ENCODE measurements at regions not wholly inside any gene's neighbourhood (a gene's known extent, or its start where the extent isn't known, plus 50 kb on each side); places are given as distances from the start of the nearest gene placed in this dataset.

DNA sequence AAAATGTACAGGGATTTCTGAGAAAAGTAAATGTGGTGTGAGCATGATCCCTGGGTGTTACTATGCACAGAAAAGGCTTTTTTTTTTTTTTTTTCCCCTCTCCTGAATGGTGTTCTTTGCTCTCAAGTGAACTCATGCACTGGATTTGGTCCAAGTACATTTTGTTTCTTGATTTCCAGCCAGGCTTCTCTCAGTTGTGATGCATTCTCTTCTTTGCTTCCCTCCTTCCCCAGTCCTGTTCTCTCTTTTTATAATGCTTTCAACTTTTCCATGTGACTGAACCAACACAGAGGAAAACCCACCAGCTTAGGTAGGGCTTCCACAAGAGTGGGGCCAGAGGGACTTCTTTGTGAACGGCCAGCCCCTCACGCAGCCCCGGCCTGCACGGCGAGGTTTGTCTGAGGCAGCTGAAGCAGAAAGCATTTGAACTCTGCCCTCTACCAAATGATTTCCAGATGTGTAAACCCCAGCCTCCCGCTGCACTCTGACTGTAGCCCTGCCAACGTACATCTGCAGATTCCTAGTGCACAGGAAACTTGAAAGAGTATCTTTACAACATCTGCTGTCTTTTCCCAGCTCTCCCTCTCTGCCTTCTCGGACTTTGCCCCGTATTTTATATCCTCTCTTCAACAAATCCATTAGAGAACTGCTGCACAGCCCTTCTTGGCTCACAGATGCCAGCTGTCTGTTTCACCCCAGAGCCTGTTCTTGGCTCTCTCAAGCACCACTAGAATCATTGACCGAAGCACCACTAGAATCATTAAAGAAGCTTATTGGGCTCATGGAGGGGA, 71.8 kb upstream of the CD180 start:
- no peak for DNase-seq (ENCODE audit: low read depth in 2 of 2)

DNA sequence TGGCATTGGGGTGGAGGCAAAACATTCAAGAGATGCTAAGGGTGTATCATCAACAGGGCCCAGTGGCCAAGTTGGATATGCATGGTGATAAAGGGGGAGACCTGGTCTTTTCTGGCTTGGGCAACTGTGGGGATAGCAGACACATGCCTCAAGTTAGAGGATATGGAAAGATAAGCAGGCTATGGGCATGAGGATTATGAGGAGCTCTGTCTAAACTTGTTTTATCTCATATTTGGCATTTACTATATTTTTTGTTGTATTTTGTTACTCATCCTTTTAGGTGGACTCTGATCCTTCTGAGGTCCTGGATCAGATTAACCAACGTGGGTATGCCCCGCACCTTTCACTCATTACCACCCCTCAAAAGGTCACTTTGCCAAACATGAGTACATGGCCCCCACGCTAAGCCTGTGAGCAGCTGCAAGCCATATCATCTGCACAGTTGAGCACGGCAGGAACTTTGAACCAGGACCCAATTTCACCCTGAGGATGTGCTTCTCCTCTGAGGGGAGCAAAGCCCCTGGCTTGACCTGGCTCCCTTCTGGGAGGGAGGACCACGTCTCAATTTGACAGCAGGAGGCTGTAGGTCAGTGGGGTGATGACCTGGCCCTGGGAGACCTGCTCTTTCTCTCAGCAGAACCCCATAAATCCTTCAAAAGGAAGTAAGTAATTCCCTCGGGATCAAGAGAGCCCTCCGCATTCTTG, 71.1 kb upstream of the CD180 start:
- DNase-seq (ENCODE audit: low read depth in 2 of 2) = no peak

DNA sequence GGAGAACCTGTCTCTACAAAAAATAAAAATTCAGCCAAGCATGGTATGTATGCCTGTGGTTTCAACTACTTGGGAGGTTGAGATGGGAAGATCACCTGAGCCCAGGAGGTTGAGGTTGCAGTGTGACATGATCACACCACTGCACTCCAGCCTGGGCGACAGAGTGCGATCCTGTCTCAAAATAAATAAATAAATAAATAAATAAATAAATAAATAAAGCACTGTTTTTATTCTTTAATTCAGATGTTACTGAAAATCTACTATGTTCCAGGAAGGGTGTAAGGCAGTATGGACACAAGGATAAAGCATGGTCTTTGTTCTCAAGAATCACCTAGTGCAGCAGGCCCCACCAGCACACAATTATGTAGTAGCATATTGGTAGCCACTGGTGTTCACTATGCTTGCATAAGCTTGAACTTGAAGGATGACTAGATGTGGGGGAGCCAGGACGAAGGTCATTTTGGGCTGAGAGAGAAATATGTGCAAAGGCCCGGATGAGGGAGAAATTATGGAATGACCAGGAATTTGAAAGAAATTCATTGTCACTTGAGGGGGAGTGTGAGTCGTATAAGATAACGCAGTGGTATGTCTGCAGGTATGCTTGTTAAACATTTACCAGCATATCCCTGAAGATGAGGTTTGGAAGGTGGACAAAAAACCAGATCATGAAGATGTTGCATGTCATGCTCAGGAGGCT, 70.2 kb upstream of the CD180 start:
- DNase-seq (ENCODE audit: low read depth in 2 of 2) = no peak

DNA sequence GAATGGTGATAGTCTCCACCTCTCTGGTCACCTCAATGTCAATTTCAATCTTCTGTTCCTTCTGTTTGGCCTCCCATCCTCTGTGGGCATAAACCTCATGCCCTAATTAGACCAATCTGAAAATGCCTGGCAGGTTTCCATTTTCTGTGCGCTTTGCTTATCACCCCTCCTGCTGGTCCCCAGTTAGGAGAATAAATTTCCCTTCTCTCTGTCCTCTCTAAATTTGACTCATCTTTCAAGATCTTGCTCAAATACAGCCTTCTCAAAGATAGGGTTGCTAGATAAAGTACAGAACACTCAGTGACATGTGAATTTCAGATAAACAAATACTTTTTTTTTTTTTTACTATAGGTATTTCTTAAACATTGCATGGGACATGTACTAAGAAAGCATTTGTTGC, 69.4 kb upstream of the CD180 start:
- no peak for DNase-seq (ENCODE audit: low read depth in 2 of 2)

DNA sequence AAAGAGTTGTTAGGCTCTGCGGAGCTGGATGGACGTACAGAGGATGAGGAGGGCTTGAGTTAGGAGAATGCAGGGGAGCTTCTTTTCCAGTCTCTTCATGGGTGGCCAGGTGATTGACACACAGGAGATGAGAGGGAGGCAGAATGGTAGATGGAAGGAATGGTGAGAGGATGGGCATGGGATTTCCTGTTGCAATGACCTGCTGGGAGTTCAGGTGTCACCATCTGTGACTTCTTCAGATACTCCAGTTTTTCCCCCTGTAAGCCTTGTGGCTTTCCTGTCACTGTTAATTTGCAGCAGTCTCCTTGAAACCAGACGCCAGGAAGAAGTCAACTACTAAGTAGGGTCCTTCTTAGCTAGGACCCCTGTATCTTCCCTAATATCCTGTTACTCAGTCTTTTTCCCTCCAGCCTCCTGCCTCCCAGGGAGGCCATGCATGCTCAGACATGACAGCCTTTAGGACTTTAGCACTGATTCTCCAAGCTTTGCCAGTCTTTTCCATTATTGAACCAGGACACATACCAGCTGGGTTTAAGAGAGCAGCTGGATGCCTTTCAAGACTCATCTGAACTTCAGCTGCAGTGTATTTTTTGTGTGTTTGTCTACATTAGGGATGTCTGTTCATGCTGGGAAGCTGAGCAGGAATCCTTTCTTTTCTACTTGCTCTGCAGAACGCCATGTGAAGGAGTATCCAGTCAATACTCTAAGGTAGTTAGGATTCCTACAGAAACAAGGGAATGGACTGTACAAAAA, 67.2 kb upstream of the CD180 start:
- DNase-seq (ENCODE audit: low read depth in 2 of 2) = no peak

DNA sequence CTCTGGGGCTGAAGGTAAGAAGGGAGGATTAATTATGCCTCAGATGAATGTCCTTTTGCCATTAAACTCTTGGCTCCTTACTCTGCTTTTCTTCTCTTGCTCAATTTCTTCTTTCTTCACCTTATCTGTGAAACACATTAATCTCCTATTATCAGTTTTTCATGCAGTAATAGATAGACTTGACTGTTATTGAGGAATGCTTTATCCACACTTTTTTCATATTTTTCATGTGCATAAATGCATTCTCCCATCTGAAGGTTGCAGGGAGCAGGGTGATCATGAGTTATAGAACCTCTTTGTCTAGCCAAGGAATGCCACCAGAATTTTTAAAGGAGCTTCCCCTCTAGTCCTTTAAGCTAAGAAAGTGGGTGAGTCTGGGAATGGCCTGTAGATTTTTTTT, 66.4 kb upstream of the CD180 start:
- no peak for DNase-seq (ENCODE audit: low read depth in 2 of 2)

DNA sequence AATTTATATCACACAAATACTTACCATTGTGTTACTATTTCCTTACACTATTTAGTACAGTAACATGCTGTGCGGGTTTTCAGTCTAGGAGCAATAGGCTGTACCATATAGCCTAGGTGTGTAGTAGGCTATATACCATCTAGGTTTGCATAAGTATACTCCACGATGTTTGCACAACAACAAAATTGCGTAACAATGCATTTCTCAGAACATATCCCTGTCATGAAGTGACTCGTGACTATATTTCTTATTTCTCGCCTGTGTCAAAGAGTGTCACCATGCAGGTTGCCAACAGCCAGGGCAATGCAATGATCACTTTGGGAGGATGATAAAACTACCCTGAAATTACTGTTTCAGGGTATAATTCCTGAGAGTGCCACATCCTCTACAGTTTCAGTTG, 65.6 kb upstream of the CD180 start:
- no peak for DNase-seq (ENCODE audit: low read depth in 2 of 2)

DNA sequence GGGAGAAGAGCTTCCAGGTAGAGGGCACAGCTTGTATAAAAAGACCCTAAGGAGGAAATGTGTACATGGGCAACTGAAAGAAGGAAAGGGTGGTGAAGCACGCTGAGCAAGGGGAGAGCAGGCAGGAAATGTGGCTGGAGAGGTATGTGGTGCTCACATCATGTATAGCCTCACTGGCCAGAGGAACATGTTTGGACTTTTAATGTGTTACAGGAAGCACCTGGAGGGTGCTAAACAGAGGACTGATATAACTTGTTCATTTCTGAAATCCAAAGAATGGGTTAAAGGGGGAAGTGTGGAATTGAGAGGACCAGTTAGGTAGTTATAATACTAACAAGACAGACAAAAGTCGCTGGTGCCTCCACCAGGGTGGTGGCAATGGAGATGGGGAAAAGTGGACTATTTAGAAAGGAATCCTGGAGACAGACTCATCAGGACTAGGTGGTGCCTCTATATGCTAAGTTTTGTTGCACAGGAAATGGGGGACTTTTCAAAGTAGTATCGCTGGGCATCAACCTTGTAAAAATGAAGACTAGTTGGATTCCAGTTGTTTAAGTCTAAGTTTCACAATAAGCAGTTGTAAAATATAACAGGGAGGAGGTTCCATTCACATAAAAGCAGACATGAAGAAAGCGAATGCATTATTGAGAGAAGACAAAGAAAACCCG, 63.1 kb upstream of the CD180 start:
- DNase-seq (ENCODE audit: low read depth in 2 of 2) = no peak

DNA sequence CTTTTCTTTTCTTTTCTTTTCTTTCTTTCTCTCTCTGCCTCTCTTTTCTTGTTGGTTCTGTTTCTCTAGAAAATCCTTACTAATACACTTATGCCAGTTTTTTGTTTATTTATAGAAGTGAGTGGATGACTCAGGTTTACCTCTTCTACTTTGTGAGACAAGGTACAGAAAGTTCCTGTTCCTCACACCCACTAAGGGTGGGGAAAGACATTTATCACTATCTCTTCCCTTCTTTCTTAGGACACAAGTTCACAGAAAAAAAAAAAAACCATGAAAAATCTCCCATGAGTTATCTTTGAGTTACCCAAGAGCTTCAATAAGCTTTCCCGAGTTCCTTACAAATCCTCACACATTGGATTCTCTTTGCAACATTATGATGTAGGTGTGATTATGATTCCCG, 60.9 kb upstream of the CD180 start:
- no peak for DNase-seq (ENCODE audit: low read depth in 2 of 2)

DNA sequence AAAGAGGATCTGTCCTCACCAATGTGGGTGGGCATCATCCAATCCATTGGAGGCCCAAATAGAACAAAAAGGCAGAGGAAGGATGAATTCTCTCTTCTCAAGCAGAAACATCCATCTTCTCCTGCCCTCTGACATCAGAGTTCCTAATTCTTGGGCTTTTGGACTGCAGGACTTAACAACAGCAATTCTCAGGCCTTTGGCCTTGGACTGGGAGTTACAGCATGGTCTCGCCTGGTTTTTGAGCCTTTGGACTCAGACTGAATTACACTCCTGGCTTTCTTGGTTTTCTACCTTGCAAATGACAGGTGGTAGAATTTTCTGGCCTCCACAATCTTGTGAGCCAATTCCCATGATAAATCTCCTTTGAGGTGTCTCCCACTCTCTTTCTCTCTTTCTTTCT, 60.5 kb upstream of the CD180 start:
- DNase-seq (ENCODE audit: low read depth in 2 of 2) = no peak

DNA sequence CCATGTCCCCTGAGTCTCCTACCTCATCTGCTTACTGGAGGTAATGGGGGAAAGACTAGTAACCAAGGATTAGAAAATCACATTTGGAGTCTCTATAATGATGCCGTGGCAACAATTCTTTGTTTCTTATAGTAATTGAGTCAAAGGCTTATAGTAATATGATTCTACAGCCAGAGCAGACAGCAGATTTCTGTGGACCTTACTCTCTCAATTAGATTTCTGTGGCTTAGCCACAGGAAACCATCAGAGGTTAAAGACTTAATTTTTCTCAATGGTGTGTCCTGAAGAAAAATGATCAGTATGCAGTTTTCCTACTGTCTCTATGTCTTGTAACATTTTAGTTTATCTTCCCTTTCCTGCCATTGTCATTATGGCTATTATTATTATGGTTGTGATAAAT, 59.3 kb upstream of the CD180 start:
- no peak for DNase-seq (ENCODE audit: low read depth in 2 of 2)

DNA sequence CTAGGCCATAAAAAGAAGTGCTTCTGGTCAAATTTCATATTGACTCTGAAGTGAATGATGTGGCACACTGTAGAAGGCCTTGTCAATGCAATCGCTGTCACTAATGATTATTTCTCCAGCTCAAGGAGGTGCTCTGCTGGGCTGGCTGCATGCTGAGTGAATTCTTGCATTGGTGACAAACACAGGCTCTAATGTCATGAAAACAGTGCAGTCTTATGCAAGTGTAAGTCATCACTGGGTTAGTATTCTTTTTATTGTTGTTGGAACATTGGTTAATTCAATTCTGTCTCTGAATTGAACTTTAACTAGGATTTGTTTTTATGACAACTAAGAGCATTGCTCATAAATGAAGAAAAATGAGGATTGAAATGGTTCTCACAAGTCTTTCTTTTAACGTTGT, 57.3 kb upstream of the CD180 start:
- no peak for DNase-seq (ENCODE audit: low read depth in 2 of 2)

DNA sequence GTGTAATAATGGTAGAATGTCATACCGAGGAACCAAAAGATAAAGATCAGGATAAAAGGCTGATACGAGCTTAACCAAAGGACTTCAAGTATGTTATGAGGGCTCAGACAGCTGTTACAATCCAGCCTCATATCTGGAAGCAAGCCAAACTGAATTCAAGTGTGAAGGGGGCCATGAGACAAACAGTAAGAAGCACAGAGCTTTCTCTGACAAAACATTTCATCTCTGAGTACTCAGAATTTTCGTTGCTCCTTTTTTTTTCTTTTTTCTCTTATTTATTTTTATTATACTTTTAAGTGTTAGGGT, 52.9 kb upstream of the CD180 start:
- no peak for DNase-seq (ENCODE audit: low read depth in 2 of 2)

DNA sequence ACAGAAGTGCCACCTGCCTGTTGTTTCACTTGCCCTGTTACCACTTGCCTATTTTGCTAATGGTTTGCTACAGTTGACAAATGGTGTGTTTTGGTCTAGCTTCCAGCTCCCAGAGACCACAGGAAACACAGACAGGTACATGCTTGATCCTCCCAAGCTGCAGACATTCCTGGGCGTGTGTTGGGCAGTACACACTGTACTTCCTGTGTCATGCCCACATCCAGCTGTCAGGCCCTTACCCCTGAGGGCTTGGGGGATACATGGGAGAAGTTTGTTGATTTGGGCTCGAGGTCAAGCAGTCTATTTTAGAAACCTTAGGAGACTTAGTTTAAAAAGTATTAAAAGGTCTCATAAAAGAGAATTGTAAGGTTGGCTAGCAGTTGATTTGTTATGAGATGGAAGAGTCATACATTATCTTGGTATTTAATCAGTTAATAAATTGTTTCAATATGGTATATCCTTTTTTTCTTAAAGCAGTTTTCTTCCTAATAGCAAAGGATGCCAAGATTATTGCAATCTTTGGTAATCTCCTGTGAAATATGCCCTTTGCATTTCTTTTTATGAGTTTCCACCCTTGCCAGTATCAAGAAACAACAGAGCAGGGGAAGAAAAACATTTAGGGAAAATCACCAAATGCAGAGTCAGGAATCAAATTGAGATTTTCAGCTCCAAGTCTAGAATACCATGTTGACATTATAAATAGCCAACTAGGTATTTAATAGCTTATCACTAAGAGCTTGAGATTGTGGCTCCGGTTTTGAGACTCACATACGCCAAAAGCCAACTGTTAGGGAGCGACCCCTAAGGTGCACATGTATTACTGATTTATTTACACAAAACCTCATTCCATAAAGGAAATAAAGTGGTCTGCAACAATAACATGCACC, 52.3 kb upstream of the CD180 start:
- DNase-seq (ENCODE audit: low read depth in 2 of 2) = no peak

DNA sequence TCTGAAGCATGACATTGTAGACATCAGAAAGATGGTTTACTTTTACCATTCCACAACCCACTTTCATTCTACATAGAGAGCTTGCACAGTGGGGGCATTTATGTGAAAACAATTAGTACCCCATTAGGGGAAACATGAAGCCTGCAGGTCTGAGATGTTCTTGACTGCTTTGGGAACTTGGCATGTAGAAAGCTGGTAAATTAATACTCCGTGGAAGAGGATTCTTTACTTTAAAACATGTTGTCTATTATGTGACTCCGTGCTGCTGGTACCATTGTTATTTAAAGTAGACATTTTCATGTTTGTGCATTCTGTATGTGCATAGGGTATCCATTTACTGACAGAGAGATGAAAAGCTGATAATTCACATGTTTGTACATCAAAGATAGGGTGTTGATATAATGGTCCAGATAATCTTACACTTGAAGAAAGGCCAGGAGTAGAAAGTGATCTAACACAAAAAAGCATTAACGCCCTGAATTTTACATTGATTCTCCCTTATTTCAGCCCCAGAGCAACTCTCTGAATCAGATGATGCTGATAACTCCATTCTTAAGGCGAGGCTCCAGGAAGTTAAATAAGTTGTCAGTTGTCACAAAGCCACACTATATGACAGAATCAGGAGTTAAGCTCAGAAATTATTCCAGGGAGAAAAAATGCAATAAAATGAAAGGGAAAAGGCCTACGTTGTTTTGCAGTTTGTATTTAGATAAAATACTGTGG, 50.1 kb upstream of the CD180 start:
- DNase-seq (ENCODE audit: low read depth in 2 of 2) = no peak

Data from activated CD4-positive, alpha-beta T cell treated with anti-CD3 and anti-CD28 coated beads for 24 hours (primary cell).